GM12892 (cell line): ENCODE measurements at regions not wholly inside any gene's neighbourhood (a gene's known extent, or its start where the extent isn't known, plus 50 kb on each side); places are given as distances from the start of the nearest gene placed in this dataset.

ENCODE experiments used
- POLR2A ChIP-seq: IDR thresholded peaks from 2 replicates; pipeline ENCODE4 v1.6.1; 2011; ENCODE audit warnings: low read depth, low read length, control low read depth
- POLR2AphosphoS5 ChIP-seq: IDR thresholded peaks from 2 replicates; pipeline ENCODE4 v1.6.1; 2011; ENCODE audit warnings: low read depth, low read length, control low read depth
- TAF1 ChIP-seq: IDR thresholded peaks from 2 replicates; pipeline ENCODE4 v1.6.1; 2011; ENCODE audit warnings: low read depth, mild to moderate bottlenecking, control low read depth, low read length, borderline replicate concordance

GRCh38 chr12:27151479-27151878 is 69.1 kb upstream of the C12orf71 start:
- TF ChIP-seq POLR2AphosphoS5 (no peak), POLR2A (no peak), TAF1 (no peak)
